Parathyroid adenoma (tissue), 2 donors: ENCODE measurements at regions not wholly inside any gene's neighbourhood (a gene's known extent, or its start where the extent isn't known, plus 50 kb on each side); places are given as distances from the start of the nearest gene placed in this dataset.

Source experiments
- H2AFZ ChIP-seq: fragments of 300-600 bp; sonication (generic); one replicate; pipeline ENCODE4 v1.7.0; 2017; ENCODE audit warnings: antibody characterized with exemption, mild to moderate bottlenecking
- H3K27ac ChIP-seq: fragments of 300-600 bp; sonication (generic); one replicate; pipeline ENCODE4 v1.7.0; 2017
- H3K27me3 ChIP-seq: fragments of 300-600 bp; sonication (generic); one replicate; pipeline ENCODE4 v1.7.0; 2017; ENCODE audit warnings: low read length; ENCODE audit not compliant: control insufficient read depth, insufficient read depth
- H3K36me3 ChIP-seq: fragments of 300-600 bp; sonication (generic); one replicate; pipeline ENCODE4 v1.7.0; 2017; ENCODE audit warnings: low read length; ENCODE audit not compliant: control insufficient read depth, insufficient read depth
- H3K4me1 ChIP-seq: fragments of 300-600 bp; sonication (generic); one replicate; pipeline ENCODE4 v1.7.0; 2017; ENCODE audit warnings: control low read depth
- H3K4me2 ChIP-seq: fragments of 300-600 bp; sonication (generic); one replicate; pipeline ENCODE4 v1.7.0; 2017; ENCODE audit warnings: low read length
- H3K4me3 ChIP-seq: fragments of 300-600 bp; sonication (generic); one replicate; pipeline ENCODE4 v1.7.0; 2017; ENCODE audit warnings: low read depth, low read length
- H3K79me2 ChIP-seq: fragments of 300-600 bp; sonication (generic); one replicate; pipeline ENCODE4 v1.7.0; 2017; ENCODE audit warnings: control low read depth
- H3K9ac ChIP-seq: fragments of 300-600 bp; sonication (generic); one replicate; pipeline ENCODE4 v1.7.0; 2017; ENCODE audit warnings: mild to moderate bottlenecking
- H3K9me3 ChIP-seq: fragments of 300-600 bp; sonication (generic); one replicate; pipeline ENCODE4 v1.7.0; 2017; ENCODE audit warnings: low read length; ENCODE audit not compliant: control insufficient read depth
- CTCF ChIP-seq: fragments of 300-600 bp; sonication (generic); IDR thresholded peaks from one replicate; pipeline ENCODE4 v1.7.0; 2017; ENCODE audit warnings: antibody characterized with exemption, mild to moderate bottlenecking
- donor health status: primary hyperparathyroidism.

GRCh38 chrX:45873781-45874180, 671.4 kb downstream of the ZNF674 start:
- Histone ChIP-seq H3K79me2 (no peaks in the 10 kb centered on the region), H3K9me3 (no peaks in the 10 kb centered on the region), H3K4me3 (no peak overlapping the region), H3K36me3 (no peaks in the 10 kb centered on the region), H3K27ac (no peak overlapping the region), H3K27me3 (no peaks in the 10 kb centered on the region), H3K4me1 (no peaks in the 10 kb centered on the region), H3K9ac (no peak overlapping the region), H2AFZ (no peak overlapping the region), H3K4me2 (no peak overlapping the region)
- TF ChIP-seq CTCF: no peak

- Histone ChIP-seq H3K4me3 (no peak overlapping the region), H3K9me3 (no peaks in the 10 kb centered on the region), H3K36me3 (no peaks in the 10 kb centered on the region), H3K27me3 (no peaks in the 10 kb centered on the region), H3K4me1 (no peaks in the 10 kb centered on the region), H3K9ac (no peak overlapping the region), H3K27ac (no peak overlapping the region), H3K4me2 (no peak overlapping the region), H3K79me2 (no peaks in the 10 kb centered on the region), H2AFZ (no peak overlapping the region)
- no peak for TF ChIP-seq CTCF
Observed at GRCh38 chrX:45872480-45872879, 671.8 kb upstream of the DIPK2B start.

GRCh38 chrX:45868425-45868824, 667.7 kb upstream of the DIPK2B start:
- Histone ChIP-seq H3K9me3 (no peaks in the 10 kb centered on the region), H3K36me3 (no peaks in the 10 kb centered on the region), H3K4me3 (no peak overlapping the region), H3K4me2 (no peak overlapping the region), H3K79me2 (no peaks in the 10 kb centered on the region), H2AFZ (no peak overlapping the region), H3K27ac (no peak overlapping the region), H3K9ac (no peak overlapping the region), H3K4me1 (no peaks in the 10 kb centered on the region), H3K27me3 (no peaks in the 10 kb centered on the region)
- TF ChIP-seq CTCF: no peak

GRCh38 chrX:45862801-45863200, 662.1 kb upstream of the DIPK2B start:
- H3K9ac ChIP-seq: no peak overlapping the region
- H3K79me2 ChIP-seq: no peaks in the 10 kb centered on the region
- no peak overlapping the region for H3K4me2 ChIP-seq
- no peaks in the 10 kb centered on the region for H3K27me3 ChIP-seq
- no peak overlapping the region for H3K27ac ChIP-seq
- no peak overlapping the region for H2AFZ ChIP-seq
- no peak for TF ChIP-seq CTCF
- no peaks in the 10 kb centered on the region for H3K9me3 ChIP-seq
- no peaks in the 10 kb centered on the region for H3K4me1 ChIP-seq
- no peaks in the 10 kb centered on the region for H3K36me3 ChIP-seq
- H3K4me3 ChIP-seq: no peak overlapping the region

GRCh38 chrX:45860450-45860849, 659.8 kb upstream of the DIPK2B start:
- Histone ChIP-seq H3K4me1 (no peaks in the 10 kb centered on the region), H3K9me3 (no peaks in the 10 kb centered on the region), H3K4me3 (no peak overlapping the region), H3K27ac (no peak overlapping the region), H2AFZ (no peak overlapping the region), H3K4me2 (no peak overlapping the region), H3K36me3 (no peaks in the 10 kb centered on the region), H3K27me3 (no peaks in the 10 kb centered on the region), H3K79me2 (no peaks in the 10 kb centered on the region), H3K9ac (no peak overlapping the region)
- no peak for TF ChIP-seq CTCF
